ENCODE measurements at regions not wholly inside any gene's neighbourhood (a gene's known extent, or its start where the extent isn't known, plus 50 kb on each side); places are given as distances from the start of the nearest gene placed in this dataset.

DNA sequence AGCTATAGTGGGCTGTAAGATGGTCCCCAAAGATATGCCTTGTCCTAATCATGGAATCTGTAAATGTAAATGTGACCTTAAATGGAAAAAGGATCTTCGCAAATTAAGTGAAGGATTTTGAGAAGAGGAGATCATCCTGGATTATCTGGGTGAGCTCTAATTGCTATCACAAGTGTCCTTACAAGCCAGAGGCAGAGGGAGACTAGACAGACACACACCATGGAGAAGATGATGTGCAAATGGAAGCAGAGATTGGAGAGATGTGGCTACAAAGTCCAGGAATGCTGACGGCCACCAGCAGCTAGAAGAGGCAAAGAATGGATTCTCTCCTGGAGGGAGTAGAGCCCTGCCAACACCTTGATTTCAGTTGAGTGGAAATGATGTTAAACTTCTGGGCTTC, 102.3 kb upstream of the PROK2 start:
- DNase-seq (ENCODE audit: unreplicated experiment) = no peak
- H3K9me3 Mint-ChIP-seq (ENCODE audit: unreplicated experiment) = no peaks in the 10 kb centered on the region
- no peak overlapping the region for H3K27ac Mint-ChIP-seq (ENCODE audit: low read depth, unreplicated experiment)
- H3K4me3 Mint-ChIP-seq (ENCODE audit: unreplicated experiment) = no peak overlapping the region
- peaks cover 42% of the 10 kb centered on the region for H3K27me3 Mint-ChIP-seq (ENCODE audit: insufficient read depth, unreplicated experiment)
- TF ChIP-seq CTCF (IDR thresholded peaks at IDR 0.05; ENCODE audit: unreplicated experiment) = no peak
- no TSS peak for BruUV-seq (replicated peaks)
- intact Hi-C loops (cut with micrococcal nuclease) = no loop called here
- ChIA-PET CTCF (interaction anchor here (5.2 kb wide), 1 partner anchor 11 kb away, joined by 59 read pairs; no protein-coding TSS in a partner anchor), POLR2A (interaction anchor here (1.4 kb wide), 1 partner anchor 11 kb away, joined by 3 read pairs; no protein-coding TSS in a partner anchor)
- peaks cover 5% of the 10 kb centered on the region for H3K36me3 Mint-ChIP-seq (ENCODE audit: insufficient read depth, unreplicated experiment)
- H3K4me1 Mint-ChIP-seq (ENCODE audit: insufficient read depth, unreplicated experiment) = no peaks in the 10 kb centered on the region

- Mint-ChIP-seq H3K4me3 (ENCODE audit: unreplicated experiment) (no peak overlapping the region), H3K4me1 (ENCODE audit: insufficient read depth, unreplicated experiment) (no peaks in the 10 kb centered on the region), H3K9me3 (ENCODE audit: unreplicated experiment) (no peaks in the 10 kb centered on the region), H3K27ac (ENCODE audit: low read depth, unreplicated experiment) (no peak overlapping the region), H3K27me3 (ENCODE audit: insufficient read depth, unreplicated experiment) (peaks cover 62% of the 10 kb centered on the region), H3K36me3 (ENCODE audit: insufficient read depth, unreplicated experiment) (peaks cover 5% of the 10 kb centered on the region)
- POLR2A ChIA-PET = no interaction called here
- CTCF ChIA-PET = interaction anchor here (1.1 to 1.3 kb wide), 2 partner anchors 10 to 11 kb away, joined by 7 to 14 read pairs; no protein-coding TSS in a partner anchor
- TF ChIP-seq CTCF (IDR thresholded peaks at IDR 0.05; ENCODE audit: unreplicated experiment) = no peak
- intact Hi-C loops (cut with micrococcal nuclease) = no loop called here
- BruUV-seq (replicated peaks) = no TSS peak
- no peak for DNase-seq (ENCODE audit: unreplicated experiment)
Observed at GRCh38 chr3:71885006-71885405, 100.1 kb upstream of the PROK2 start.

GRCh38 chr3:71881732-71882131, 96.8 kb upstream of the PROK2 start:
- BruUV-seq (replicated peaks) = no TSS peak
- POLR2A ChIA-PET = interaction anchor here (0.6 kb wide), 1 partner anchor 696 kb away, joined by 4 read pairs; no protein-coding TSS in a partner anchor
- Mint-ChIP-seq H3K9me3 (ENCODE audit: unreplicated experiment) (no peaks in the 10 kb centered on the region), H3K36me3 (ENCODE audit: insufficient read depth, unreplicated experiment) (no peaks in the 10 kb centered on the region), H3K4me3 (ENCODE audit: unreplicated experiment) (no peak overlapping the region), H3K27me3 (ENCODE audit: insufficient read depth, unreplicated experiment) (peaks cover 38% of the 10 kb centered on the region), H3K4me1 (ENCODE audit: insufficient read depth, unreplicated experiment) (no peaks in the 10 kb centered on the region), H3K27ac (ENCODE audit: low read depth, unreplicated experiment) (no peak overlapping the region)
- intact Hi-C loops (cut with micrococcal nuclease) = no loop called here
- no peak for TF ChIP-seq CTCF (IDR thresholded peaks at IDR 0.05; ENCODE audit: unreplicated experiment)
- CTCF ChIA-PET = interaction anchor here (0.5 to 11.6 kb wide), 5 partner anchors 10 to 940 kb away, joined by 3 to 130 read pairs (median 4); no protein-coding TSS in a partner anchor
- DNase-seq (ENCODE audit: unreplicated experiment) = no peak

GRCh38 chr3:71881041-71881440, 96.1 kb upstream of the PROK2 start:
- no peaks in the 10 kb centered on the region for H3K4me1 Mint-ChIP-seq (ENCODE audit: insufficient read depth, unreplicated experiment)

More at GRCh38 chr3:71881041-71881440, 96.1 kb upstream of the PROK2 start:
- ChIA-PET POLR2A (interaction anchor here (0.9 kb wide), 1 partner anchor 17 kb away, joined by 3 read pairs; no protein-coding TSS in a partner anchor), CTCF (interaction anchor here (0.7 to 11.6 kb wide), 4 partner anchors 10 to 940 kb away, joined by 3 to 130 read pairs (median 4); no protein-coding TSS in a partner anchor)
- Mint-ChIP-seq H3K27me3 (ENCODE audit: insufficient read depth, unreplicated experiment) (peaks cover 36% of the 10 kb centered on the region), H3K27ac (ENCODE audit: low read depth, unreplicated experiment) (no peak overlapping the region), H3K4me3 (ENCODE audit: unreplicated experiment) (no peak overlapping the region), H3K9me3 (ENCODE audit: unreplicated experiment) (no peaks in the 10 kb centered on the region), H3K36me3 (ENCODE audit: insufficient read depth, unreplicated experiment) (no peaks in the 10 kb centered on the region)
- DNase-seq (ENCODE audit: unreplicated experiment) = no peak
- TF ChIP-seq CTCF (IDR thresholded peaks at IDR 0.05; ENCODE audit: unreplicated experiment) = no peak
- BruUV-seq (replicated peaks) = no TSS peak
- intact Hi-C loops (cut with micrococcal nuclease) = no loop called here

All from MCF 10A (cell line).